HAP-1 (cell line): ENCODE measurements at regions not wholly inside any gene's neighbourhood (a gene's known extent, or its start where the extent isn't known, plus 50 kb on each side); places are given as distances from the start of the nearest gene placed in this dataset.
"Not testable (repeated sequence)": the region's sequence is repeated elsewhere in the genome, so short reads cannot be mapped to it uniquely, and the experiment has no call there.

ENCODE experiments used
- DNase-seq, 2 experiments: peaks; one replicate each; pipeline ENCODE4 v3.0.0-alpha.2; 2016 to 2020; ENCODE audit warnings: low spot score in 2 of 2
- H3K27me3 ChIP-seq: fragments of 250-450 bp; sonication (Bioruptor Pico); 2 replicates; pipeline ENCODE4 v1.5.1; 2020; ENCODE audit warnings: low read depth, mild to moderate bottlenecking, moderate library complexity
- H3K36me3 ChIP-seq: fragments of 250-450 bp; sonication (Bioruptor Pico); replicated peaks from 2 replicates; pipeline ENCODE4 v1.5.1; 2020; ENCODE audit warnings: mild to moderate bottlenecking
- H3K4me1 ChIP-seq: fragments of 250-450 bp; sonication (Bioruptor Pico); 2 replicates; pipeline ENCODE4 v1.5.1; 2020; ENCODE audit warnings: mild to moderate bottlenecking
- H3K4me3 ChIP-seq: fragments of 250-450 bp; sonication (Bioruptor Pico); 2 replicates; pipeline ENCODE4 v1.5.1; 2020; ENCODE audit warnings: mild to moderate bottlenecking, moderate library complexity
- H3K9me3 ChIP-seq: fragments of 250-450 bp; sonication (Bioruptor Pico); 2 replicates; pipeline ENCODE4 v1.5.1; 2020; ENCODE audit warnings: mild to moderate bottlenecking, moderate library complexity
- in situ Hi-C: fragments of 300-500 bp; cut with MboI; formaldehyde crosslinking; loops from 3 replicates; pipeline ENCODE4 v1.14.3; 2020; ENCODE audit warnings: low sequenced_read_pairs, inconsistent platforms, mixed read lengths

- Histone ChIP-seq H3K9me3 (no peaks in the 10 kb centered on the region), H3K27me3 (no peaks in the 10 kb centered on the region), H3K4me1 (no peaks in the 10 kb centered on the region), H3K36me3 (no peaks in the 10 kb centered on the region), H3K4me3 (no peak overlapping the region)
- DNase-seq, result no peak
- in situ Hi-C loops, result no loop called here
Observed at GRCh38 chrX:22527302-22527701, 254.6 kb downstream of the CBLL2 start.

- Histone ChIP-seq H3K36me3 (no peaks in the 10 kb centered on the region), H3K4me1 (no peaks in the 10 kb centered on the region), H3K4me3 (no peak overlapping the region), H3K9me3 (no peaks in the 10 kb centered on the region), H3K27me3 (no peaks in the 10 kb centered on the region)
- no peak for DNase-seq
- in situ Hi-C loops, result no loop called here
Observed at GRCh38 chrX:22533898-22534297, 261.2 kb downstream of the CBLL2 start.

- no peak for DNase-seq
- no peaks in the 10 kb centered on the region for H3K27me3 ChIP-seq
- no peak overlapping the region for H3K4me3 ChIP-seq
- no peaks in the 10 kb centered on the region for H3K36me3 ChIP-seq
- in situ Hi-C loops, result no loop called here
- no peaks in the 10 kb centered on the region for H3K4me1 ChIP-seq
- H3K9me3 ChIP-seq, result no peaks in the 10 kb centered on the region
Observed at GRCh38 chrX:22534643-22535042, 261.9 kb downstream of the CBLL2 start.

DNA sequence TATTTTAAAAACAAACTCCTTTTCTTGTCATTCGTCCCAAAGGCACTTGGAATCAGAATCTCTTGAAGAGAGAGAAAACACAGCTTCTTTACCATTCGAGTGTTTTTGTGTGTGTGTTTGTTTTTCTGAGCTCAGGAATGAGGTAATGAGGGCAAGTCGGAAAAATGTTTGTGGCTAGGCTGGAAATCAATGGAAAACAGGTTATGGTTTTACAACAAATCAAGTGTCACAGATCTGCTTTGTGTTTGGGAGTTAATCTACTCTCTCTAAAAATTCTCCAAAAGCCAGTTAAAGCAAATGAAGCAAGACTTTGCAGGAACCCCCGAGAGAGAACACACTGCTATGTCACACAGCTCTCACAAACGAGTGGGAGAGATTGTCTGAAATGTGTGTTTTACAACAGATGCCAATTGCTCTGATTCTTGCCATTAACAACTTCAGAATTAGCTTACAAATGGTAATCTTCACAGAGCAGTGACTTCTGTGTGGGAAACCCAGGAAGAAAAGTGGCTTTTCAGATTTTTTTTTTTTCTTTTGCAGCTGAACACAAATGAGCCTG, 264.1 kb downstream of the CBLL2 start:
- Histone ChIP-seq H3K9me3 (no peaks in the 10 kb centered on the region), H3K36me3 (no peaks in the 10 kb centered on the region), H3K27me3 (no peaks in the 10 kb centered on the region), H3K4me3 (no peak overlapping the region), H3K4me1 (no peaks in the 10 kb centered on the region)
- no peak for DNase-seq
- in situ Hi-C loops, result no loop called here

GRCh38 chrX:22538580-22538979, 265.9 kb downstream of the CBLL2 start:
- in situ Hi-C loops, result no loop called here
- Histone ChIP-seq H3K36me3 (no peaks in the 10 kb centered on the region), H3K4me3 (no peak overlapping the region), H3K4me1 (no peaks in the 10 kb centered on the region), H3K27me3 (no peaks in the 10 kb centered on the region), H3K9me3 (no peaks in the 10 kb centered on the region)
- no peak for DNase-seq

- in situ Hi-C loops, result no loop called here
- no peak overlapping the region for H3K4me3 ChIP-seq
- no peaks in the 10 kb centered on the region for H3K4me1 ChIP-seq
- H3K36me3 ChIP-seq, result no peaks in the 10 kb centered on the region
- DNase-seq, result no peak
- H3K27me3 ChIP-seq, result no peaks in the 10 kb centered on the region
- no peaks in the 10 kb centered on the region for H3K9me3 ChIP-seq
Observed at GRCh38 chrX:22541926-22542325, 269.2 kb downstream of the CBLL2 start.

- in situ Hi-C loops, result no loop called here
- no peaks in the 10 kb centered on the region for H3K9me3 ChIP-seq
- no peaks in the 10 kb centered on the region for H3K27me3 ChIP-seq
- H3K36me3 ChIP-seq, result no peaks in the 10 kb centered on the region
- H3K4me1 ChIP-seq, result no peaks in the 10 kb centered on the region
- DNase-seq, result no peak
- no peak overlapping the region for H3K4me3 ChIP-seq
Observed at GRCh38 chrX:22542641-22543040, 269.9 kb downstream of the CBLL2 start.

- no peak for DNase-seq
- no peaks in the 10 kb centered on the region for H3K9me3 ChIP-seq
- no peak overlapping the region for H3K4me3 ChIP-seq
- no peaks in the 10 kb centered on the region for H3K4me1 ChIP-seq
- H3K36me3 ChIP-seq, result no peaks in the 10 kb centered on the region
- no peaks in the 10 kb centered on the region for H3K27me3 ChIP-seq
- in situ Hi-C loops, result no loop called here
Observed at GRCh38 chrX:22559506-22559905, 286.8 kb downstream of the CBLL2 start.

GRCh38 chrX:22575161-22575845, 302.6 kb downstream of the CBLL2 start:
- no peaks in the 10 kb centered on the region for H3K36me3 ChIP-seq
- in situ Hi-C loops, result no loop called here
- H3K27me3 ChIP-seq, result no peaks in the 10 kb centered on the region
- H3K9me3 ChIP-seq, result no peaks in the 10 kb centered on the region
- no peak for DNase-seq
- no peak overlapping the region for H3K4me3 ChIP-seq
- no peaks in the 10 kb centered on the region for H3K4me1 ChIP-seq

- Histone ChIP-seq H3K4me3 (no peak overlapping the region), H3K36me3 (no peaks in the 10 kb centered on the region), H3K9me3 (no peaks in the 10 kb centered on the region), H3K4me1 (no peaks in the 10 kb centered on the region), H3K27me3 (no peaks in the 10 kb centered on the region)
- in situ Hi-C loops, result no loop called here
- no peak for DNase-seq
Observed at GRCh38 chrX:22577181-22577580, 304.5 kb downstream of the CBLL2 start.

DNA sequence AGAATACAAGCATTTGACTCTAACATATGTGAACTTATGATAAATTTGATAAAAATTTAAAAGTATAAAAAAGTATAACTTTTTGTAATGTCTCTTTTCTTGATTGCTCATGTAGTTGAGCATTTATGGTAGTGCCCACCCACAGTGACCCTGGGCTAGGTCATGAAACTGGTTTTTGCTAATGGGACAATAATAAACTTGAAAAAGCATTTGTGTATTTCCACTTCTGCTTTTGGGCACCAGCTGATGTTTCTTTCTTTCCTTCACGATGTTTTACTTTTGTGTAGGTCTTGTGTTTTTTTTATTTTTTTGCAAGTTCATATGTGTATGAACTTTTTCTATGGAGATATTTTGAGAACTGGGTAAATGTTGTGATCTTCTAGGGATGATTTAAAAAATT, 313.1 kb downstream of the CBLL2 start:
- Histone ChIP-seq H3K4me3 (no peak overlapping the region), H3K4me1 (no peaks in the 10 kb centered on the region), H3K9me3 (no peaks in the 10 kb centered on the region), H3K27me3 (no peaks in the 10 kb centered on the region), H3K36me3 (no peaks in the 10 kb centered on the region)
- DNase-seq, result no peak
- in situ Hi-C loops, result no loop called here

- H3K27me3 ChIP-seq, result no peaks in the 10 kb centered on the region
- no peaks in the 10 kb centered on the region for H3K9me3 ChIP-seq
- H3K4me1 ChIP-seq, result no peaks in the 10 kb centered on the region
- no peak for DNase-seq
- H3K4me3 ChIP-seq, result no peak overlapping the region
- in situ Hi-C loops, result no loop called here
- no peaks in the 10 kb centered on the region for H3K36me3 ChIP-seq
Observed at GRCh38 chrX:22589845-22590244, 317.1 kb downstream of the CBLL2 start.

DNA sequence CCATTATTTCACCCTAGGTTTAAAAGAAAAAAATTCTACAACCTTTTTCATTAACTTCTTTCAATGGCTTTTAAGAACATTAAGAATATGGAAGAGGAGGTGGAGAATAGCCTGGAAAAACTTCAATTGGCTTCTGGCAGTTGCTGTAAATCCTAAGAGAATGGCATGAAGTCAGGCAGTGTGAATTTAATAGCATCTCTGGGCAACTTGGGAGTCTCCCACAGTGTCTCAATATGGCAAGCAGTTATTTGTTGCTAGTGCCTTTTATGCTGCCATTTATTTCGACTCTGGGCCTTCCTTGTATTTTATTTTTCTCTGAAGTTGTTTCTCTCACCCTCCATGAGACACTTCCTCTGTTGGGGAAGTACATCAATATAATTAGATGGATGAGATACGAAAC, 322.1 kb downstream of the CBLL2 start:
- DNase-seq, result no peak
- Histone ChIP-seq H3K4me3 (no peak overlapping the region), H3K36me3 (no peaks in the 10 kb centered on the region), H3K9me3 (no peaks in the 10 kb centered on the region), H3K4me1 (no peaks in the 10 kb centered on the region), H3K27me3 (no peaks in the 10 kb centered on the region)
- in situ Hi-C loops, result no loop called here

- H3K36me3 ChIP-seq, result no peaks in the 10 kb centered on the region
- in situ Hi-C loops, result no loop called here
- H3K27me3 ChIP-seq, result no peaks in the 10 kb centered on the region
- no peaks in the 10 kb centered on the region for H3K4me1 ChIP-seq
- no peak overlapping the region for H3K4me3 ChIP-seq
- H3K9me3 ChIP-seq, result no peaks in the 10 kb centered on the region
- no peak for DNase-seq
Observed at GRCh38 chrX:22603060-22603459, 330.3 kb downstream of the CBLL2 start.

DNA sequence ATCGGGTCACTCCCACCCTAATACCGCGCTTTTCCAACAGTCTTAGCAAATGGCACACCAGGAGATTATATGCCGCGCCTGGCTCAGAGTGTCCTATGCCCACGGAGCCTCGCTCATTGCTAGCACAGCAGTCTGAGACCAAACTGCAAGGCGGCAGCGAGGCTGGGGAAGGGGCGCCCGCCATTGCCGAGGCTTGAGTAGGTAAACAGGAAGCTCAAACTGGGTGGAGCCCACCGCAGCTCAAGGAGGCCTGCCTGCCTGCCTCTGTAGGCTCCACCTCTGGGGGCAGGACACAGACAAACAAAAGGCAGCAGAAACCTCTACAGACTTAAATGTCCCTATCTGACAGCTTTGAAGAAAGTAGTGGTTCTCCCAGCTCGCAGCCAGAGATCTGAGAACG, 336.7 kb downstream of the CBLL2 start:
- in situ Hi-C loops, H3K4me3 ChIP-seq, DNase-seq, H3K4me1 ChIP-seq, H3K36me3 ChIP-seq, H3K9me3 ChIP-seq, H3K27me3 ChIP-seq: not testable (repeated sequence)
